ENCODE measurements at regions not wholly inside any gene's neighbourhood (a gene's known extent, or its start where the extent isn't known, plus 50 kb on each side); places are given as distances from the start of the nearest gene placed in this dataset.

DNA sequence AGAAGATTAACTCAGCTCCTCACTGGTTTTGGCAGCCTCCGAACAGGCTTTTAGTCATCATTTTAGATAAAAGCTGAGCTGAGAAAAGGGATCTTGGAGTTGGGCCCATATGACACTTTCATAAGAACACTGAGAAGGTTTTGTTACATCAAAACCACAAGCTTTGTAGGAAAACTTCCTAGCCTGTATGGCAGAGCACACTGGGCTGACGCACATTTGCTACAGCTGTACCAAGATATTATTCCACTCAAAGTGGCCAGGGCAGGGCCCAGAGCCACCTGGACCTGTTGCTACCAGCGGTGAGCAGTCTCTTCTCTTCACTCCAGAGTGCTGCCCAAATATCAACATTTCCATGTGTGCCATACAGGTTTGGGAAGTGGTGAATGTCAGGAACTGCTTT is 160.5 kb upstream of the CCDC54 start:
- TF ChIP-seq, protein P1, sequence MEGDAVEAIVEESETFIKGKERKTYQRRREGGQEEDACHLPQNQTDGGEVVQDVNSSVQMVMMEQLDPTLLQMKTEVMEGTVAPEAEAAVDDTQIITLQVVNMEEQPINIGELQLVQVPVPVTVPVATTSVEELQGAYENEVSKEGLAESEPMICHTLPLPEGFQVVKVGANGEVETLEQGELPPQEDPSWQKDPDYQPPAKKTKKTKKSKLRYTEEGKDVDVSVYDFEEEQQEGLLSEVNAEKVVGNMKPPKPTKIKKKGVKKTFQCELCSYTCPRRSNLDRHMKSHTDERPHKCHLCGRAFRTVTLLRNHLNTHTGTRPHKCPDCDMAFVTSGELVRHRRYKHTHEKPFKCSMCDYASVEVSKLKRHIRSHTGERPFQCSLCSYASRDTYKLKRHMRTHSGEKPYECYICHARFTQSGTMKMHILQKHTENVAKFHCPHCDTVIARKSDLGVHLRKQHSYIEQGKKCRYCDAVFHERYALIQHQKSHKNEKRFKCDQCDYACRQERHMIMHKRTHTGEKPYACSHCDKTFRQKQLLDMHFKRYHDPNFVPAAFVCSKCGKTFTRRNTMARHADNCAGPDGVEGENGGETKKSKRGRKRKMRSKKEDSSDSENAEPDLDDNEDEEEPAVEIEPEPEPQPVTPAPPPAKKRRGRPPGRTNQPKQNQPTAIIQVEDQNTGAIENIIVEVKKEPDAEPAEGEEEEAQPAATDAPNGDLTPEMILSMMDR (IDR thresholded peaks at IDR 0.05; ENCODE audit: low read depth, low read length): no peak
- no peak overlapping the region for H3K4me3 ChIP-seq (ENCODE audit: low read depth, low read length)

DNA sequence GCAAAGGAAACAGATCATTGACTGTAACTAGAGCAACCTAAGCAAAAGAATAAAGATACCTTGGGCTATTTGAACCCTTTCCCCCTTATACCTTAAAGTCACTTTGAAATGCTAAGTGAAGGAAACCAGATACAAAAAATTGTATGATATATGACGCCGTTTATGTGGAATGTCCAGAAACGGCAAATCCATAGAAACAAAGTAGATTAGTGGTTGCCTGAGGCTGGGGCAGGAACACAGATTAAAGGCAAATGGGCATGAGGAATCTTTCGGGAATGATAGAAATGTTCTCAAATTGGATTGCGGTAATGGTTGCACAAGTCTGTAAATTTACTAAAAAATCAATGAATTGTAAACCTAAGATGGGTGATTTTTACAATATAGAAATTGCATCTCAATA is 160.1 kb upstream of the CCDC54 start:
- no peak overlapping the region for H3K4me3 ChIP-seq (ENCODE audit: low read depth, low read length)
- TF ChIP-seq, protein P1 (IDR thresholded peaks at IDR 0.05; ENCODE audit: low read depth, low read length): no peak

DNA sequence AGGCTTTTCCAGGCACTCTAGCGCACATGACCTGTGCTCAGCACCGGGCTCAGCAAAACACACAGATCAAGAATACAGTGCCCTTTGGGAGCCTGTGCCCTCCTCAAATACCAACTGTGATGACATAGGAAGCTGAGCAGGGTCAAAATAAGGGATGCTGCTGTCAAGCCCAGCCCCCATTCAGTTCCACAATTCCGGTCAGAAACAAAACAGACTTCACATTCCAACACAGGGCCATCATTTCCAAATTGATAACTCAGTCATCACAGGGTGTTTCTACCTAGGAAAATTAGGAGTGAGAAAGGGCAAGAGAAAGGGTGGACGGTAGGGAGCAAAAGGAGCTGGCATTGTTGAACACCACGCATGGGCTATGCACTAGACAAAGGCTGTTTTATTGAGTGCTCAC is 158.4 kb upstream of the CCDC54 start:
- TF ChIP-seq, protein P1 (IDR thresholded peaks at IDR 0.05; ENCODE audit: low read depth, low read length): no peak
- H3K4me3 ChIP-seq (ENCODE audit: low read depth, low read length): no peak overlapping the region

DNA sequence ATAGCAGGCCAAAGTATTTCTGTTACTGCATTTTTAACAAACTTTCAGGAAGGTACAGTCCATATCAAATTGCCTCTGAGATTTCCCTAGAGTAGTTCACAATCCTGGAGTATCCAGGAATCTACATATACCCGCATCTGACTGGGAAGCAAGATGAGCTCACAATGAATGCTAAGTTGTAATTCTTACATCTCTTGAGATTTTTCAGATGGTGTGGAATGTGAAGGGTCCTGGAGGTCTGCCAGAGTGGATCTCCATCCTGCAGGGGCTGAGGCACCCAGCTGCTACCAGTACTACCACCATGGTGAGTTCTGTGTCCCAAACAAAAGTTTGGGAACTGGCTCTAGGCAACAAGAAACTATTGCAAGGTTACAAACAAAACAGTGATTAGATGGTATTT is 156.7 kb upstream of the CCDC54 start:
- TF ChIP-seq, protein P1 (IDR thresholded peaks at IDR 0.05; ENCODE audit: low read depth, low read length): no peak
- no peak overlapping the region for H3K4me3 ChIP-seq (ENCODE audit: low read depth, low read length)

DNA sequence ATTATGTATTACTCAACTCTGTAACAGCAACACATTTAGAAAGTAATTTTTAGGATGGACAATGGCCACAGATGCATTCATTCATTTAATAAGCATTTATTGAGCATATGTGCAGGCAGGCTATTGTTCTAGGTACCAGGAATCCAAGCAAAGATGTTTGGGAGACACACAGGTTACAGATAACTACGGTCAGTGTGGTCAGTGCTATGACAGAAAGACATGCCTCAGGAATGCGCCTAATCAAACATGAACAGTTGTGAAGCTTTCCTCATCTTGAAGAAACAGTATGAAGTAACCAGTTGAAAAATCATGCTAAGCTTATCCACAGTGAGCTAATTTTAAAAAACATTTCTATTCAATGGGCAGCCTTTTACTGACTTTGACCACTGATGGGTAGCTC is 155.4 kb upstream of the CCDC54 start:
- no peak overlapping the region for H3K4me3 ChIP-seq (ENCODE audit: low read depth, low read length)
- TF ChIP-seq, protein P1 (IDR thresholded peaks at IDR 0.05; ENCODE audit: low read depth, low read length): no peak

DNA sequence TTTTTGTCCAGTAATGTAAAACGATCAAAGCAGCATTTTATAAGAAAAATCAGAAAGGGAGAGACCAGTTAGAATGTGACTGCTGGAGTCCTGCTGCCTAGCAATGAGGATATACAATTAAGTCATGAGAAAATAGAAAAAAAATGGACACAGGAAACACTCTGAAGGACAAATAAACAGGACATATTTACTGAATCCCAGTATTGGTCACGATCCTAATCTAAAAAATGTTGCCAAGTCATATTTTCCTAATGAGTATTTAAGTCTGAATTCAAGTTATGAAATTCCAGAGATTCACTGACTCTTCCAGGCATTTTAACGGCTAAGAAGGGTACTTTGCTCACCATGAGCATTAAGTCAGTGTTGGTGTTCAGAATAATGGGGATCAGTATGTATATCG is 154.3 kb upstream of the CCDC54 start:
- no peak overlapping the region for H3K4me3 ChIP-seq (ENCODE audit: low read depth, low read length)
- TF ChIP-seq, protein P1 (IDR thresholded peaks at IDR 0.05; ENCODE audit: low read depth, low read length): no peak

DNA sequence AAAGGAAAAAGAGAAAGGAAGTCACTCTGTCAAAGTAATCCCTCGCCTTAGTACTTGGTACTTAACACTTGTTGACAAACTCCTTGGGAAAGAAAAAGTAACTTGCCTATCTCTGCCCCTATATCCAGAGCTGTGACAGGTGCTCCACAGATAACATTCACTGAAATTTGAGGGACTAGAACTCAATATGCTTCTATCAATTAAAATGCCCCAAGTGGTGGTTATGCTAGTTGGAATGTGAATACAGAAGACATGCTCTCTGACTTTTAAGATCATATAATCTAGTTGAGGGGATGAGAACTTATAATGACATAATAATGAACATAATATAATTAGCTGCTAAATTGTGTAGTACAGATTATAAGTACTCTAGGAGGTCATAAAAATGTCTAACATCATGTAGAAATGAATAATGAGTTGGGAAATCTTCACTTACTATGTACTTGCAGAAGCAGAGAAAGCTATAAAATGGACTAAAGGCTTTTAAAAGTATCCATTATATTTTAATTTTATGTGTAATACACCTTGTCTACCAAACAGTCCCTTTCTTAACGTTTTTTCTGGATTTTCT is 153.1 kb upstream of the CCDC54 start:
- TF ChIP-seq, protein P1 (IDR thresholded peaks at IDR 0.05; ENCODE audit: low read depth, low read length): no peak
- H3K4me3 ChIP-seq (ENCODE audit: low read depth, low read length): no peak overlapping the region

Data from WI38 (cell line).